K562 (cell line): ENCODE measurements at regions not wholly inside any gene's neighbourhood (a gene's known extent, or its start where the extent isn't known, plus 50 kb on each side); places are given as distances from the start of the nearest gene placed in this dataset.

Source experiments
- ATAC-seq: fragments of 200-7000 bp; cut with Tn5 transposase; 3 replicates; pipeline ENCODE4 v1.9.1; 2020; ENCODE audit warnings: moderate library complexity
- BruUV-seq: library from RNA; stranded (reverse); fragments of 400-500 nt; replicated peaks from 2 replicates; lab custom pipeline; 2021; lab: Mats Ljungman, UMichigan
- CTCF ChIA-PET: fragments of 300-600 bp; formaldehyde crosslinking; extraction: SDS; loops from one replicate; lab custom pipeline; 2021; ENCODE audit warnings: low intra/inter-chr PET ratio; lab: Yijun Ruan, JAX
- POLR2A ChIA-PET: fragments of 300-600, 350-650 bp; sonication (Branson Sonifier 250); formaldehyde crosslinking; extraction: SDS; loops from one replicate; lab custom pipeline; 2021; ENCODE audit warnings: antibody characterized with exemption, inconsistent platforms; lab: Yijun Ruan, JAX
- DNase-seq, 4 experiments: peaks; one replicate each; pipeline versions ENCODE4 v3.0.0 to v3.0.0-alpha.2; 2011 to 2018; ENCODE audit warnings: low spot score in 3 of 4, mixed read lengths in 3 of 4; ENCODE audit errors: extremely low read depth in 1 of 4
- FAIRE-seq: peaks from 2 replicates; lab custom pipeline; 2011; peaks lifted over from hg19 to GRCh38; lab: Jason Lieb, UNC
- H2AFZ ChIP-seq: 2 replicates; pipeline ENCODE4 v1.6.0; 2011; ENCODE audit warnings: low read depth, low read length, control low read depth, inconsistent platforms
- H3K27ac ChIP-seq: fragments of 200-600 bp; 3 replicates; pipeline ENCODE4 v1.8.0; 2011; ENCODE audit warnings: low read depth, mild to moderate bottlenecking, control low read depth, inconsistent platforms, low read length, moderate library complexity, mixed read lengths; ENCODE audit errors: extremely low read depth
- H3K27me3 ChIP-seq, 2 experiments: fragments of 300-600 bp in 1 of 2; 2 replicates in 1 of 2; 3 replicates in 1 of 2; pipeline versions ENCODE4 v1.6.0 to v1.8.0; 2011; ENCODE audit warnings: inconsistent platforms in 2 of 2, low read length in 2 of 2, mild to moderate bottlenecking in 1 of 2, mixed read lengths in 1 of 2, moderate library complexity in 1 of 2; ENCODE audit not compliant: control insufficient read depth in 2 of 2, insufficient read depth in 2 of 2
- H3K36me3 ChIP-seq: fragments of 300-600 bp; 3 replicates; pipeline ENCODE4 v1.8.0; 2011; ENCODE audit warnings: mild to moderate bottlenecking, low read length, inconsistent platforms; ENCODE audit not compliant: control insufficient read depth, insufficient read depth
- H3K4me1 ChIP-seq, 2 experiments: fragments of 200-600 bp in 1 of 2; replicated peaks in 1 of 2; 2 replicates in 1 of 2; 3 replicates in 1 of 2; pipeline versions ENCODE4 v1.5.1 to v1.8.0; 2011; ENCODE audit warnings: inconsistent platforms in 2 of 2, low read length in 2 of 2, mild to moderate bottlenecking in 1 of 2, mixed read lengths in 1 of 2, moderate library complexity in 1 of 2; ENCODE audit not compliant: control insufficient read depth in 2 of 2, insufficient read depth in 2 of 2
- H3K4me2 ChIP-seq: 2 replicates; pipeline ENCODE4 v1.6.1; 2011; ENCODE audit warnings: low read length, control low read depth, inconsistent platforms, mixed read lengths; ENCODE audit not compliant: insufficient read depth
- H3K4me3 ChIP-seq: fragments of 200-600 bp; sonication (generic), shearing (Covaris generic); 2 replicates; pipeline ENCODE4 v1.5.1; 2016; ENCODE audit warnings: control low read depth, inconsistent platforms
- H3K79me2 ChIP-seq: fragments of 200-600 bp; 3 replicates; pipeline ENCODE4 v1.8.0; 2011; ENCODE audit warnings: low read length, inconsistent platforms; ENCODE audit not compliant: control insufficient read depth, insufficient read depth
- H3K9ac ChIP-seq, 2 experiments: 2 replicates each; pipeline versions ENCODE4 v1.6.0 to v1.6.1; 2011; ENCODE audit warnings: low read depth in 2 of 2, low read length in 2 of 2, control low read depth in 1 of 2, inconsistent platforms in 1 of 2, mild to moderate bottlenecking in 1 of 2, mixed read lengths in 1 of 2; ENCODE audit not compliant: insufficient read depth in 1 of 2
- H3K9me1 ChIP-seq: one replicate; pipeline ENCODE4 v1.6.0; 2011; ENCODE audit warnings: inconsistent platforms, mild to moderate bottlenecking, low read length, moderate library complexity; ENCODE audit not compliant: control insufficient read depth, insufficient read depth
- H3K9me3 ChIP-seq: replicated peaks from 2 replicates; pipeline ENCODE4 v1.5.1; 2011; ENCODE audit warnings: low read depth, low read length, inconsistent platforms; ENCODE audit not compliant: control insufficient read depth, insufficient read depth
- H4K20me1 ChIP-seq: replicated peaks from 2 replicates; pipeline ENCODE4 v1.6.1; 2011; ENCODE audit warnings: low read length, inconsistent platforms, mixed read lengths; ENCODE audit not compliant: control insufficient read depth, insufficient read depth
- ETV1 ChIP-seq: fragments of 450-650 bp; conservative IDR thresholded peaks from 2 replicates; pipeline ENCODE4 v1.6.1; 2016; ENCODE audit warnings: missing genetic modification characterization, control low read depth, low read depth, missing compliant biosample characterization
- POLR2AphosphoS2 ChIP-seq: IDR thresholded peaks from 2 replicates; pipeline ENCODE4 v1.6.1; 2012; ENCODE audit warnings: low read length, improper control_type of control experiment
- PREB ChIP-seq: sonication (generic); formaldehyde crosslinking; IDR thresholded peaks from 2 replicates; pipeline ENCODE4 v1.8.1; 2023; ENCODE audit warnings: mild to moderate bottlenecking, missing genetic modification reagents
- PRPF4 ChIP-seq: fragments of 200-400 bp; formaldehyde crosslinking; IDR thresholded peaks from one replicate; pipeline ENCODE4 v1.6.1; 2017; ENCODE audit warnings: low read length, low read depth, mild to moderate bottlenecking; ENCODE audit not compliant: insufficient read depth, poor library complexity, severe bottlenecking
- ZBTB17 ChIP-seq: fragments of 450-650 bp; formaldehyde crosslinking; IDR thresholded peaks from 2 replicates; pipeline ENCODE4 v1.4.0; 2020; ENCODE audit warnings: mild to moderate bottlenecking
- ZMIZ1 ChIP-seq, 2 experiments: fragments of 150-350 bp in 1 of 2; IDR thresholded peaks; 2 replicates each; pipeline ENCODE4 v1.6.1; 2012 to 2016; ENCODE audit warnings: low read depth in 2 of 2, low read length in 2 of 2, mild to moderate bottlenecking in 1 of 2, moderate library complexity in 1 of 2
- ZNF311 ChIP-seq: fragments of 250-450 bp; sonication (Bioruptor Pico); IDR thresholded peaks from 2 replicates; pipeline ENCODE4 v1.4.0; 2020; ENCODE audit warnings: mild to moderate bottlenecking, moderate library complexity
- ZNF551 ChIP-seq: fragments of 250-450 bp; sonication (Bioruptor Pico); IDR thresholded peaks from 2 replicates; pipeline ENCODE4 v1.5.0; 2021; ENCODE audit warnings: mild to moderate bottlenecking, moderate library complexity
- ZNF609 ChIP-seq: sonication (generic); formaldehyde crosslinking; IDR thresholded peaks from 2 replicates; pipeline ENCODE4 v1.8.1; 2023; ENCODE audit warnings: missing genetic modification reagents, mild to moderate bottlenecking, borderline replicate concordance
- WGBS: fragments of 100-300 bp; shearing (Covaris generic); methylation state at CpG from one replicate; pipeline ENCODE4 v1.1.6; 2016; ENCODE audit warnings: low coverage, mixed read lengths; ENCODE audit not compliant: insufficient coverage; ENCODE audit errors: missing lambda C conversion rate; 5-methylcytosine and 5-hydroxymethylcytosine counted together
- in situ Hi-C: fragments of 300-500 bp; cut with MboI; formaldehyde crosslinking; loops from 4 replicates; pipeline ENCODE4 v1.15.0; 2018; ENCODE audit warnings: inconsistent platforms, mixed read lengths
- intact Hi-C: fragments of 100-400 bp; cut with micrococcal nuclease; formaldehyde crosslinking; loops from 2 replicates; pipeline ENCODE4 v1.14.2; 2022

GRCh38 chr6:1482381-1483166 lies 93.2 kb downstream of the FOXF2 start:
- Histone ChIP-seq H3K79me2 (no peaks in the 10 kb centered on the region), H3K9me3 (no peaks in the 10 kb centered on the region), H3K27me3 (peaks cover 2 to 8% of the 10 kb centered on the region in 2 experiments; a peak in 2 of 5 replicates), H3K4me2 (no peak overlapping the region), H3K4me1 (no peaks in the 10 kb centered on the region), H3K27ac (no peak overlapping the region), H3K9ac (no peak overlapping the region)
- intact Hi-C loops, result no loop called here
- no peak for FAIRE-seq
- no peak for DNase-seq
- TF ChIP-seq PREB (CRISPR knock-in tag) (no peak), POLR2AphosphoS2 (no peak), ZNF609 (CRISPR knock-in tag) (no peak), ETV1 (no peak), ZMIZ1 (IDR thresholded peaks at IDR 0.05; ENCODE audit: low read depth in 2 of 2, low read length in 2 of 2) (no peak), ZNF311 (CRISPR knock-in tag) (no peak), ZNF551 (CRISPR knock-in tag) (no peak), PRPF4 (no peak), ZBTB17 (CRISPR knock-in tag) (no peak)
- TF ChIP-seq, all 486 proteins: peak for 0
- no TSS peak for BruUV-seq
- Histone ChIP-seq H3K9me1 (no peaks in the 10 kb centered on the region), H4K20me1 (no peaks in the 10 kb centered on the region; the same call in 1 of the 2 replicates), H2AFZ (no peak overlapping the region), H3K36me3 (no peaks in the 10 kb centered on the region), H3K4me3 (no peak overlapping the region)
- POLR2A ChIA-PET, result no interaction called here
- ATAC-seq, result no peak
- CTCF ChIA-PET, result no interaction called here
- WGBS, result 0% methylated on average over 9 of the region's 9 CpGs
- in situ Hi-C loops, result no loop called here
